GM21723 (cell line): ENCODE measurements at regions not wholly inside any gene's neighbourhood (a gene's known extent, or its start where the extent isn't known, plus 50 kb on each side); places are given as distances from the start of the nearest gene placed in this dataset.

Experiments
- ATAC-seq: cut with Tn5 transposase; IDR thresholded peaks from one replicate; pipeline ENCODE4 v1.9.1; 2021; ENCODE audit warnings: mild to moderate bottlenecking, moderate library complexity; ENCODE audit not compliant: unreplicated experiment

GRCh38 chr12:127690161-127690560, 576.8 kb upstream of the TMEM132C start:
- ATAC-seq = no peak

GRCh38 chr12:127696963-127697362, 570.0 kb upstream of the TMEM132C start:
- no peak for ATAC-seq

- no peak for ATAC-seq
Measured at GRCh38 chr12:127703026-127703425, 563.9 kb upstream of the TMEM132C start.

DNA sequence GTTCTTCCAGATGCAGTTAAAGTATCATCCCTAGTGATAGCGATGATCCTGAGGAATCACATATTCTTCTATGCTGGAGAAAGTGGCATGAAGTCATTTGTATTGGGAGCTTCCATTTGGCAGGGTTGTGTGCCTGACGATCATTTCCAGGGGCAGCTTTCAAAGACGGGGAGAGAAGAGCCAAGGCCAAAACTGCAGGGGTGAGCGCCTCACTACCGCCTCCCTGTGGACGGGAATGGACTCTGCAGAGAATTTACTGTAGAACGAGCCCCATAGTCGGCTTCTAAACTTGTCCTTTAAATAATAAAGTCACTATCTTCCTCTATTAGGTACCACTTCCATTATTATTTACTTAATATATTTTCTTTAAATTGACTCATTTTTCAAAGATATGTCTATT, 555.9 kb upstream of the TMEM132C start:
- ATAC-seq = no peak

DNA sequence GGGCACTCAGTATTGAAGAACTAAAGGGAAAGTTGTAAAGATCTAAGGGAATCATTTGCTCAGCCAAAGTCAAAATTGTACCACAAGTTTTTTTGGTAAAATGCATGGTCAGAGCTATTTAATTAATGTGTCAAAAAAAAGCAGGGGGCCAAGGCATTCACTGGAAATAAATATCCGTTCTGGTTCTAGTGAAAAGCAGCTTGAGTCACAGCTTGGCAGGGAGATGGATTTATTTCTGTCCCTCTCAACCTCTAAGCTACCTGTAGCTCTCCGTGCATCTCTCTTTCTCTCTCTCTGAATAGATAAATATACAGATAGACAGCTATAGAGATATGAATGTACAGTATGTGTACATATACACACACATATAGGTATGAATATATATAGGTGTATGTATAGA, 554.4 kb upstream of the TMEM132C start:
- ATAC-seq = no peak

- ATAC-seq = no peak
Measured at GRCh38 chr12:127716166-127716565, 550.8 kb upstream of the TMEM132C start.

- no peak for ATAC-seq
Measured at GRCh38 chr12:127717278-127717677, 549.7 kb upstream of the TMEM132C start.

- no peak for ATAC-seq
Measured at GRCh38 chr12:127720334-127720733, 546.6 kb upstream of the TMEM132C start.

DNA sequence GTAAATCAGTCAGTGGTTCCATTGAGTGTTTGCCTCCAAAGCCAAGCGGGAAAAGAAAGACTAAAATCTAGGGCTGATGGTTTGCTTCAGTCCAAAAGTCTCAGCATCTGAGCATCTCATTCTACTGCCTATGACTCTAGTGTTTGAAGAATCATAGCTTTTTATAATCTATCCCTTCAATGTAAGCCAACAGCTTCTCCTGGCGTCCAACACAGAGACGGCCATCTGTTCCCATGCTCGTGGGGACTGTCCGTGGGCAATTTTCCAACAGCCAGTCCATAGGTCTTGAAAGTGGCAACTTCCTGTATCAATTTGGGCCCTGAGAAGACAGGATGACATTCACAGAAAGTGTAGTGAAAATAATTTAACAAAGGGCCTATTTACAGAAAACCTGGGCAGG, 544.4 kb upstream of the TMEM132C start:
- no peak for ATAC-seq

DNA sequence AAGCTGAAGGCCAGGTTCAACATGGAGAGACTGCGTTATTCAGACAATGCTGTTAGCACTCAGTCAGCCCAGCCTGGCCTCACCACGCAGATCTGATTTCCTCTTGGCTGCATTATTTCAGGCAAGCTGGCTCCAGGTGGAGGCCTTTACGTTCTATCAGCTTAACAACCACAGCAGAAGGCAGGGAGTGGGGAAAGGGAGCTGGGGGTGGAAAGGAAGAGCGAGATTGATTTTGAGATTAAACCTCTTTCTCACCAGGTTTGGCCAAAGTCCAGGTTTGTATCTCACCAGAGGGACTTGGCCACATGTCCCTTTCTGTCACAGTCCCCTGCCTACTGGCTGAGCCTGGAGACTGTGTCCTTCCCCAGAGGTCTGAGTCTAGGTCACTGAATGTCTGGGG, 543.7 kb upstream of the TMEM132C start:
- no peak for ATAC-seq

DNA sequence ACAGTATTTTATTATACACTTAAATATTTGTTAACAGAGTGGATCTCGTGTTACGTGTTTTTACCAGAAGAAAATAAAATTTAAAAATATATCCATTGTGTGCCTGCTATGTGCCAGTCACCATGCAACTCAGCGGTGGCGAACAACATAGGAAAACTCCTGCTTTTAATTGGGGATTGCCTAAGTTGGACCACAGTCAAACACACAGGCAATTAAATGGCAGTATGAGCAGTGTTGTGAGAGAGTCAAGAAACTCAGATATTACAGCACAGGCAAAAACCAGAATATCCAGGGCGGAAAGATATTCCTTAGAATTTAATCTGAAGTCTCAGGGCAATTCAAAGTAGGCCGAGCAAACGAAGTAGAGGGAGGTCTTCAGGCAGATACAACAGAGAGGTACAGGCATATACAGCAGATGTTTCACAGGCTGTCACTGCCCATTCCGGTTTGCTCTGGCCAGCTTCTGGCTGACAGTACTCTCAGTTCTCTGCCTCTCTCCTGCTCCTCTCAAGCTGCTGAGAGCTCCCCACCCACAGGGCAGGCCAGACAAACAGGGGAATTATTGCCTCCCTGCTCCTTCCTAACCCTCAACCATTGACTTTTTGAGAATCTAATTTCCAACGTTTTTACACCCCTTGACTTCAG, 540.2 kb upstream of the TMEM132C start:
- no peak for ATAC-seq

DNA sequence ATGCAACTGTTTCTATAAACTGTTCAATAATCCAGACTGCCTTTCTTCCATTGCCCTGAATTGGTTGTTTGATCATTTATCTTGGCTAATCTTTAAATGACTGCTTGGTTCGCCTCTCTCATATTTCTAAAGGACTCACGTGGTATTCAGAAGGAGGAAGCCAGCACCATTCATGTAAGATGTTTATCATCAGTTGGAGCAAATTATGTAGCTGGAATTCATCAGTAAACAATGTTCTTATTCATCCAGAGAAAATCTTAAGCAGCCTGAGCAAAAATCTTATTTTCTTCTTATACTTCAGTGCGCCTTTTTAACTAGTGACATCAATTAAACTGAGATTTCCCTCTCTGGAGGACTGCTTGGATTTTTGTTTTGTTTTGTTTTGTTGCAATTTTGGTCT, 538.7 kb upstream of the TMEM132C start:
- no peak for ATAC-seq

- ATAC-seq = no peak
Measured at GRCh38 chr12:127728729-127729128, 538.2 kb upstream of the TMEM132C start.

DNA sequence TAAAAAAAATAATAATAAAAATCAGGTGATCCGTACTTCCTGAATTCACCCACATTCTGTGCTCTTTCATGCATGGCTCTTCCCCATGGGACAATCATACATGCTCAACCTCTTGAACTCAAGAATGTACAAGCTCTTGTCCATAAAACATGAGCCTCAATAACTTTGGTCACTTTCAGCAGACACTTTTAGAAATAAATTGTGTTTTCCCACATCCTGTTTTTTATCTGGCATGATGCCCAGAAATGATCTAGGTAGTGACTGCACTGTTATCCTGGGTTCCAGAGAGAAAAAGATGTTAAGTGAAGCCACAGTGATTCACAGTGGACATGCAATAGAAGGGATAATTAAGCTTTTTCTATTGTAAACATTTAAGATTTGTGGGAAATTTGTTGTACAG, 537.6 kb upstream of the TMEM132C start:
- no peak for ATAC-seq

GRCh38 chr12:127731657-127732056, 535.3 kb upstream of the TMEM132C start:
- no peak for ATAC-seq

- no peak for ATAC-seq
Measured at GRCh38 chr12:127742231-127742630, 524.7 kb upstream of the TMEM132C start.

DNA sequence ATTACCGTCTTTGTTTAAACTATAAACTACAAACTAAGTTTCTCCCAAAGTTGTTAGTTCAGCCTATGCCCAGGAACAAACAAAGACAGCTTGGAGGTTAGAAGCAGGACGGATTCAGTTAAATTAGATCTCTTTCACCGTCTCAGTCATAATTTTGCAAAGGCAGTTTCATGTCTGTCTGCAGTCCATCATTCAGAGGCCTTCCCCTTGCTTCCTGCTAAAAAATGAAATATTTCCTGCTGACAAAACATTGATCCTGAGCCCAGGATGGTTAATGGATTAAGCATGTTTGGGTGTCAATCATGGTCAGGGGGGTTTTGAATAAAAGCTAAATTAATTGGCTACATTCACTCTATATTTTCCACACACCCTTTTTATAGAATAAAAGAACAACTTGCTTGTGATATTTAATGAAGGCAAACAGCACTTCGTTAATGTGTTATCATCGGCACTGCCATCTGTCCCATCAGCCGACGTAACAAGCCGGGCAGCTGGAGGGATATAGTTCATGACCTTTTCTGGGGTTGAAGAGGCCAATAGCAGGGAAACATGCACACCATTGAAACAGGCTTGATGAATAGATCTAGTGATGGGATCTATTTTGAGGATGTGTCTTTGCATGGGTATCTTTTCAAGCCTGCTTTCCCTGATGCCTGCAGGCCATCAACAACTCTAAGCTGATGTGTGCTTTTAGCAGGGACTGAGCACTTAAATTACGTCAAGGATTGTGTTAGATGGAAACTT, 521.3 kb upstream of the TMEM132C start:
- no peak for ATAC-seq

DNA sequence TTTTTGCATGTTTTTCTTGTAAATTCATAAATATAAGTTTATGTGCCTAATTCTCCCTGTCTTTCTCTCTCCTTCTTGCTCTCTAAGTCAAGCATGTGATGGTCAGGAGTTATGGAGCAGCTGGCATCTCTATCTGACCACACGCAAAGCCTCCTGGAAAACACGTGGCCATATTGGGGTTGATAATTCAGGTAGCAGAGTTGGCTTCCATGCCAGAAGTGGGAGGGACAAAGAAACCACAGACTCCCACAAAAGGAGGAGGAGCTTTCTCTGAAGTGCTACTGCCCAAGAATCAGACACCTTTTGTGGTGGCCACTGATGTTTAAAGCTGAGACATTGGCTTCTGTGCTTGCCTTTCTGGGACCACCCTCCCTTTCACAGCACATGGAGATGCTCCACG, 517.6 kb upstream of the TMEM132C start:
- ATAC-seq = no peak

DNA sequence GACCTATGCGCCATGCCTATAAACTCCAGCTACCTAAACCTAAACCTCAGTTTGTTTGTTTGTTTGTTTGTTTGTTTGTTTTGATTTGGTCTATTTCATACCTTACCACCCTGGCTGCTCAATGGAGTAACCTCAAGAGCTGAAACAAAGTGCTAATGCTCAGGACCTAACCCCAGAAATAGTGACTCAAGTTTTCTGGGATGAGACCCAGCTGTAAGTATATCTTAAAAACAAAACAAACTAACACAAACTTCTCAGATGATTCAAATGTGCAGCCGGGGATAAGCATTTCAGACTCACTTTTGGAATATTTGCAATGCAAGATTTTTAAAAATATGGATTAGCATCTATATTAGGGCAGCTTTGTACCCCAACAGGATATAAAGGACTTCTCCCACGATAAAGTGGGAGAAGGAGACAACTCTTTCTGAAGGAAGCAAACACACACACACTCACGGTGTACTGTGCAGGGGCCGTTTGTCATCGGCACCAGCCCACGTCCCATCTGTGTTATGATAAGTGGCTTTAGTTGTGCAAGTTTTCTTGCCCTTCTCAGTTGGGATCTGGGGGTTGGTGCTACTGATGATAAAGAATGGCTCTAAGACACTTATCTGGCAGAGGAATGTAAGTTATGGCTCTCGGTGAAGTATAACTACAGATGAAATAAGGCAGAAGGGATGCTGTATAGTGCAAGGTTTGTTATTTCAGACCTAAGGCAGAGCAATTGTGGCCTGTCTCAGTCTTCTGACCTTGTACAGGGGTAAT, 516.7 kb upstream of the TMEM132C start:
- ATAC-seq = no peak

GRCh38 chr12:127752802-127753201, 514.2 kb upstream of the TMEM132C start:
- ATAC-seq = no peak

DNA sequence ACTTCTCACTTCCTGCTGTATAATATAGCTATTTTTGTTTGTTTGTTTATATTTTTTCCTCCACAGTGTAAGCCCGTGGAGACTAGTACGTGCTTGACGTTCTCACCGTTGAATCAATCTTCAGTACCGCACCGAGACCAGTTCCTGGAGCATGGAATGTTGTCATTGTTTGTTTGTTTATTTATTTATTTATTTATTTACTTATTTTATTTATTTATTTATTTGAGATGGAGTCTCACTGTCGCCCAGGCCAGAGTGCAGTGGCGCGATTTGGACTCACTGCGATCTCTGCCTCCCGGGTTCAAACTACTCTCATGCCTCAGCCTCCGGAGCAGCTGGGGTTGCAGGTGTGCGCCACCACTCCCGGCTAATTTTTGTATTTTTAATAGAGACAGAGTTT, 506.6 kb upstream of the TMEM132C start:
- no peak for ATAC-seq

GRCh38 chr12:127760996-127761395, 506.0 kb upstream of the TMEM132C start:
- no peak for ATAC-seq
